ENCODE measurements at regions not wholly inside any gene's neighbourhood (a gene's known extent, or its start where the extent isn't known, plus 50 kb on each side); places are given as distances from the start of the nearest gene placed in this dataset.

- no peak for TF ChIP-seq CTCF (IDR thresholded peaks at IDR 0.05)
- no peak overlapping the region for H3K27ac ChIP-seq
These were observed 188.9 kb downstream of the TLE3 start for GRCh38 chr15:69908590-69909420.

GRCh38 chr15:69909719-69910444, 187.8 kb downstream of the TLE3 start:
- Histone ChIP-seq H2AFZ (no peak overlapping the region), H3K4me2 (ENCODE audit: low read length) (no peak overlapping the region), H3K27me3 (ENCODE audit: control insufficient read depth, insufficient read depth, low read length) (no peaks in the 10 kb centered on the region), H3K4me3 (ENCODE audit: low read depth, low read length) (no peak overlapping the region), H3K4me1 (no peaks in the 10 kb centered on the region), H3K79me2 (no peaks in the 10 kb centered on the region), H3K36me3 (ENCODE audit: control insufficient read depth, insufficient read depth, low read length) (no peaks in the 10 kb centered on the region), H3K9me3 (ENCODE audit: control insufficient read depth, low read length) (no peaks in the 10 kb centered on the region), H3K27ac (no peak overlapping the region), H3K9ac (no peak overlapping the region)
- TF ChIP-seq CTCF (IDR thresholded peaks at IDR 0.05): no peak

More at GRCh38 chr15:69908590-69909420, 188.9 kb downstream of the TLE3 start:
- Histone ChIP-seq H3K79me2 (no peaks in the 10 kb centered on the region), H3K4me1 (no peaks in the 10 kb centered on the region), H3K36me3 (ENCODE audit: control insufficient read depth, insufficient read depth, low read length) (no peaks in the 10 kb centered on the region), H3K9me3 (ENCODE audit: control insufficient read depth, low read length) (no peaks in the 10 kb centered on the region), H3K4me3 (ENCODE audit: low read depth, low read length) (no peak overlapping the region), H2AFZ (no peak overlapping the region), H3K9ac (no peak overlapping the region), H3K27me3 (ENCODE audit: control insufficient read depth, insufficient read depth, low read length) (no peaks in the 10 kb centered on the region), H3K4me2 (ENCODE audit: low read length) (no peak overlapping the region)

GRCh38 chr15:69910514-69910913, 187.2 kb downstream of the TLE3 start:
- Histone ChIP-seq H3K9ac (no peak overlapping the region), H2AFZ (no peak overlapping the region), H3K79me2 (no peaks in the 10 kb centered on the region), H3K27me3 (ENCODE audit: control insufficient read depth, insufficient read depth, low read length) (no peaks in the 10 kb centered on the region), H3K36me3 (ENCODE audit: control insufficient read depth, insufficient read depth, low read length) (no peaks in the 10 kb centered on the region), H3K4me2 (ENCODE audit: low read length) (no peak overlapping the region), H3K4me3 (ENCODE audit: low read depth, low read length) (no peak overlapping the region), H3K4me1 (no peaks in the 10 kb centered on the region), H3K27ac (no peak overlapping the region), H3K9me3 (ENCODE audit: control insufficient read depth, low read length) (no peaks in the 10 kb centered on the region)
- no peak for TF ChIP-seq CTCF (IDR thresholded peaks at IDR 0.05)

- TF ChIP-seq CTCF (IDR thresholded peaks at IDR 0.05): no peak
- no peak overlapping the region for H3K27ac ChIP-seq
- H3K79me2 ChIP-seq: no peaks in the 10 kb centered on the region
- H3K4me2 ChIP-seq (ENCODE audit: low read length): no peak overlapping the region
- no peaks in the 10 kb centered on the region for H3K4me1 ChIP-seq
- no peaks in the 10 kb centered on the region for H3K27me3 ChIP-seq (ENCODE audit: control insufficient read depth, insufficient read depth, low read length)
- no peaks in the 10 kb centered on the region for H3K36me3 ChIP-seq (ENCODE audit: control insufficient read depth, insufficient read depth, low read length)
- H3K4me3 ChIP-seq (ENCODE audit: low read depth, low read length): no peak overlapping the region
- no peak overlapping the region for H3K9ac ChIP-seq
- H3K9me3 ChIP-seq (ENCODE audit: control insufficient read depth, low read length): no peaks in the 10 kb centered on the region
- no peak overlapping the region for H2AFZ ChIP-seq
These were observed 185.6 kb downstream of the TLE3 start for GRCh38 chr15:69912116-69912515.
